Transverse colon (tissue), 4 donors: ENCODE measurements at regions not wholly inside any gene's neighbourhood (a gene's known extent, or its start where the extent isn't known, plus 50 kb on each side); places are given as distances from the start of the nearest gene placed in this dataset.
A peak's percentile ranks its signal among the peaks of the same experiment; 100 is the strongest.

Experiments
- DNase-seq: peaks from one replicate; pipeline ENCODE4 v3.0.0-alpha.2; 2019
- H3K27ac ChIP-seq, 4 donors: fragments of 200-600 bp; sonication (generic); 2 replicates each; pipeline ENCODE4 v1.5.1; 2016 to 2018; ENCODE audit warnings: inconsistent platforms in 4 of 4
- H3K27me3 ChIP-seq: fragments of 200-600 bp; sonication (generic); 2 replicates; pipeline ENCODE4 v1.5.1; 2017; ENCODE audit warnings: inconsistent platforms
- H3K36me3 ChIP-seq, 4 donors: fragments of 200-600 bp; sonication (generic); 2 replicates each; pipeline ENCODE4 v1.5.1; 2017 to 2019; ENCODE audit warnings: inconsistent platforms in 4 of 4
- H3K4me1 ChIP-seq, 4 donors: fragments of 200-600 bp; sonication (generic); 2 replicates each; pipeline ENCODE4 v1.5.1; 2017 to 2020; ENCODE audit warnings: inconsistent platforms in 4 of 4
- H3K4me3 ChIP-seq, 4 donors: fragments of 200-600 bp; sonication (generic); 1 replicate in 1 of 4; 2 replicates in 3 of 4; pipeline versions ENCODE4 v1.5.1 to v1.6.1; 2017 to 2019; ENCODE audit warnings: inconsistent platforms in 4 of 4
- H3K9me3 ChIP-seq, 2 donors: fragments of 200-600 bp; sonication (generic); 2 replicates each; pipeline ENCODE4 v1.5.1; 2017 to 2019; ENCODE audit warnings: inconsistent platforms in 2 of 2
- CTCF ChIP-seq, 5 experiments: fragments of 200-600 bp in 3 of 5; fragments of 450-650 bp in 2 of 5; sonication (generic) in 3 of 5; IDR thresholded peaks; 1 replicate in 2 of 5; 2 replicates in 3 of 5; pipeline ENCODE4 v1.5.1; 2016 to 2017; ENCODE audit warnings: antibody characterized with exemption in 5 of 5, inconsistent platforms in 3 of 5, mild to moderate bottlenecking in 2 of 5, moderate library complexity in 1 of 5
- EP300 ChIP-seq: sonication (generic); formaldehyde crosslinking; IDR thresholded peaks from one replicate; pipeline ENCODE4 v1.6.1; 2017; ENCODE audit warnings: antibody characterized with exemption, low read depth
- POLR2A ChIP-seq: fragments of 450-650 bp; IDR thresholded peaks from one replicate; pipeline ENCODE4 v1.6.1; 2016; ENCODE audit warnings: antibody characterized with exemption, mild to moderate bottlenecking, moderate library complexity
- POLR2AphosphoS5 ChIP-seq, 3 donors: sonication (generic); formaldehyde crosslinking; IDR thresholded peaks; one replicate each; pipeline ENCODE4 v1.6.1; 2016; ENCODE audit warnings: antibody characterized with exemption in 3 of 3
- WGBS, 2 donors: methylation state at CpG; one replicate each; pipeline ENCODE4 v1.1.5; 2018; ENCODE audit warnings: low coverage in 1 of 2; 5-methylcytosine and 5-hydroxymethylcytosine counted together
- in situ Hi-C, 4 donors: fragments of 200-750 bp; cut with MboI; loops; one replicate each; pipeline versions ENCODE4 v1.15.0 to v1.15.1; 2017; ENCODE audit warnings: low sequenced_read_pairs in 3 of 4, low pct_ligation_motif_present in 1 of 4, low pct_unique_long_range_greater_than_20kb in 1 of 4
- intact Hi-C: fragments of 100-400 bp; cut with DNase I; formaldehyde crosslinking; loops from one replicate; pipeline ENCODE4 v1.15.1; 2023; ENCODE audit warnings: low total_unique reads

GRCh38 chr10:101290881-101291280, 61.6 kb upstream of the LBX1 start:
- Histone ChIP-seq H3K36me3 (no peaks in the 10 kb centered on the region), H3K27me3 (peaks cover 93% of the 10 kb centered on the region), H3K4me3 (no peak overlapping the region), H3K4me1 (peaks cover 4 to 18% (median 14%) of the 10 kb centered on the region in 4 donors), H3K27ac (no peak overlapping the region), H3K9me3 (no peaks in the 10 kb centered on the region)
- DNase-seq, result no peak
- intact Hi-C loops (loop anchor here (10.0 kb wide), 1 partner anchor 76 kb away; no protein-coding TSS in a partner anchor), in situ Hi-C loops (loop anchor here in 2 of 4 donors (25.0 kb wide), 2 partner anchors 146 to 271 kb away; no protein-coding TSS in a partner anchor)
- TF ChIP-seq EP300 (no peak), POLR2AphosphoS5 (IDR thresholded peaks at IDR 0.05) (no peak), POLR2A (no peak), CTCF (IDR thresholded peaks at IDR 0.05) (no peak)
- WGBS, 2 donors, result 47 to 61% methylated on average over 3 to 8 of the region's 8 CpGs

GRCh38 chr10:101291331-101292193, 62.3 kb upstream of the LBX1 start:
- Histone ChIP-seq H3K9me3 (no peaks in the 10 kb centered on the region), H3K27ac (no peak overlapping the region), H3K36me3 (no peaks in the 10 kb centered on the region), H3K27me3 (peaks cover 91% of the 10 kb centered on the region), H3K4me1 (peaks cover 4 to 18% (median 14%) of the 10 kb centered on the region in 4 donors), H3K4me3 (peak overlapping the region; percentile 22 to 54 (median 31))
- in situ Hi-C loops, result loop anchor here in 2 of 4 donors (25.0 kb wide), 2 partner anchors 146 to 271 kb away; no protein-coding TSS in a partner anchor
- peak; percentile 36 for DNase-seq
- intact Hi-C loops, result loop anchor here (10.0 kb wide), 1 partner anchor 77 kb away; no protein-coding TSS in a partner anchor
- TF ChIP-seq CTCF (IDR thresholded peaks at IDR 0.05) (peak; percentile 32 to 54 (median 49)), EP300 (no peak)
- WGBS, 2 donors, result 0 to 5% methylated on average over 5 to 63 of the region's 69 CpGs

- no peak for TF ChIP-seq EP300
- no peak for TF ChIP-seq CTCF (IDR thresholded peaks at IDR 0.05)
- no peak for TF ChIP-seq POLR2AphosphoS5 (IDR thresholded peaks at IDR 0.05)
- no peak for TF ChIP-seq POLR2A
- in situ Hi-C loops, result loop anchor here in 2 of 4 donors (25.0 kb wide), 2 partner anchors 145 to 270 kb away; no protein-coding TSS in a partner anchor
- DNase-seq, result no peak
- intact Hi-C loops, result loop anchor here (10.0 kb wide), 1 partner anchor 78 kb away; no protein-coding TSS in a partner anchor
- Histone ChIP-seq H3K27me3 (peaks cover 91% of the 10 kb centered on the region), H3K36me3 (no peaks in the 10 kb centered on the region), H3K4me3 (peak overlapping the region; percentile 22 to 54 (median 31)), H3K9me3 (no peaks in the 10 kb centered on the region), H3K4me1 (peaks cover 4 to 18% (median 14%) of the 10 kb centered on the region in 4 donors), H3K27ac (no peak overlapping the region)
- WGBS, 2 donors, result 0 to 3% methylated on average over 3 to 47 of the region's 65 CpGs
Measured at GRCh38 chr10:101292194-101293006, 61.6 kb upstream of the BTRC start.
